GM18873 (cell line): ENCODE measurements at regions not wholly inside any gene's neighbourhood (a gene's known extent, or its start where the extent isn't known, plus 50 kb on each side); places are given as distances from the start of the nearest gene placed in this dataset.

Experiments used
- ATAC-seq: cut with Tn5 transposase; IDR thresholded peaks from one replicate; pipeline ENCODE4 v1.9.1; 2021; ENCODE audit warnings: mild to moderate bottlenecking, moderate library complexity, moderate number of reproducible peaks; ENCODE audit not compliant: unreplicated experiment, low FRiP score

DNA sequence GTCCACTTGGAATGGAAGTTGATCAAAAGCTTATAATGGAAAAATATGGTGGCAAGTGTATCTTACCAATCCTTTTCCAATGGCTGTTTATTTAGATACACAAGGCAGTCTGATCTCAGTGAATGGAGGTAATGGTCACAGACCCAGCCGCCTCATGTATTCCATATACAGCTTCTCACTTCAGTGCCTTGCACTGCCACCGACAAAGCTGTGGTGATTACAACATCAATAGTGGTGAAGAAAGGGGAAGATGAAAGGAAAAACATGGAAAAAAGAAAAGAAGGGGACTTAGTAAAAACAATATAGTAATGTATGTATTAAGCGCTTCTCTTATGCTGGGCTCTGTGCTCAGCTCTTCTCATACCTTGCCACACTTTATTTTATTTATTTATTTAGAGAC, 297.3 kb upstream of the RASA1 start:
- ATAC-seq: no peak

DNA sequence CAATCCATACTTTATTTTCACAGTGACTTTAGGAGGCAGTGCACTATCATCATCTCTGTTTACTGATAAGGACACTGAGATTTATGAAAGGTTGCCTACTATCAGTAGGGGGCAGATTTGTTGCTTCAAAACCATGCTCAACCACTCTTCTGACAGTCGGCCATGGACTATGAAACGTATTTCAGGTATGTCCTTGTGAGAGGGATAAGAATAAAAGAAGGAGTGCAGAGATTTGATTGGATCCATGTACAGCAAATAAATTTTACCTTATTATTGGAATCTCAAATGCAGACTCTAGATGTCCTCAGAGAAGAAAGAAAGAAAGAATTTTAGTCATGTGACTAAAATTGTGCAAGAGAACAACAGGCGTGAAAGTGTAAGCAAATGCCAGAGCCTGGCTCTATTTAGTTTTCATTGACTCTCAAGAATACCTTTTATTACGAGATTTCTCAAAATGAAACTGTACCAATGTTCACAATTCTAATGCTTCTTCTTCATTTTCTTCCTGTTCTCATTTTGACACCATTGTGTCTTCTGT, 296.6 kb upstream of the RASA1 start:
- no peak for ATAC-seq

- no peak for ATAC-seq
Observed at GRCh38 chr5:86974955-86975354, 292.7 kb upstream of the RASA1 start.

DNA sequence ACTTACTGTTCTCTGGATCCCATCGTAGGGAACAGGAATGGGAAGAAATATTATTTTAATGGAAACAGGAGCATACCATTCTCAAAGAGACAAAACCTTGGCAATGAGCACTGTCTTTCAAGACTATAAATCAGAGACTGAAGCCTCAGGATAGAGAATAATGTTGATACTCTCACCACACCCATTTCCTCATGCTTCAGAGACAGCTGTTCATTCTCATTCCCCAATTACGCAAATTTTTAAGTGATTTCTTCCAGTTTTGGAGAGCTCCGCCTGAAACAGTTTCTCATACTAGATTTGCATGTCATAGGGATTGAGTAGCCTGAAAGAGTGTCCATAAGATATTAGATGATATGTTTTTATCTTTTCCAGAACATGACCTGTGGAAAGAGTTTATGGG, 290.5 kb upstream of the RASA1 start:
- no peak for ATAC-seq

DNA sequence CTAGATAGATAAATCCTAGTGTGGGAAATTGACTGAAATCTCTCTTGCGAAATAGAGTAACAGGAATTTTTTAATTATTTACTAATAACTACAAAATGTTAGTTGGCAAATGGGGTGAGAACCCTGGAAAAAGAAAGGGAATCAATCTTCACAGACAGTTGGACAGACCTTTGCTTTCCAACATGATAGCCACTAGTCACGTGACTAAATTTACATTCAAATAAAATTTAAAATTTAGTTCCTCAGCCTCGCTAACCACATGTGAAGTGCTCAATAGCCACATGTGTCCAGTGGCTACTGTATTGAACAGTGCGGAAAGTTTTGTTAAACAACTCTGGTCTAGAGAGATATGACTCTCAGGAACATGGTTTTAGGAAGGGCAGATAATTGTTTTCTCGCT, 289.9 kb upstream of the RASA1 start:
- no peak for ATAC-seq

GRCh38 chr5:86979811-86980411, 287.8 kb upstream of the RASA1 start:
- no peak for ATAC-seq

DNA sequence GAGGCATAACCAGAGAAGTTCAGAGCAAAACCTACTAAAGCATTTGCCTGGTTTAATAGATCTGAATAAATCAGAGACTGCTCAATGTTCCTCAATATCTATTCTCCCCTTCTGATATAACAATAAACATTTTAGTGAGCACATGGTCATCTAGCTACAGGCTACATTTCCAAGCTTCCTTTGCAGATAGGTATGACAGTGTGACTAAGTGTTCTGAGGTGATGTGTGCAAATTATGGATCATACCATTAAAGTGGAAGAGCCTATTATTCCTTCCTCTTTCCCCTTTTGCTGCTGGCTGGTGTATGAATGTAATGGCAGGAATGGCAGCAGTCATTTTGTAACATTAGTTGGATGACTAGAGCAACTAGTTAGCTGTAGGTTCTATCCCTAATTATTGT, 285.8 kb upstream of the RASA1 start:
- ATAC-seq: no peak

DNA sequence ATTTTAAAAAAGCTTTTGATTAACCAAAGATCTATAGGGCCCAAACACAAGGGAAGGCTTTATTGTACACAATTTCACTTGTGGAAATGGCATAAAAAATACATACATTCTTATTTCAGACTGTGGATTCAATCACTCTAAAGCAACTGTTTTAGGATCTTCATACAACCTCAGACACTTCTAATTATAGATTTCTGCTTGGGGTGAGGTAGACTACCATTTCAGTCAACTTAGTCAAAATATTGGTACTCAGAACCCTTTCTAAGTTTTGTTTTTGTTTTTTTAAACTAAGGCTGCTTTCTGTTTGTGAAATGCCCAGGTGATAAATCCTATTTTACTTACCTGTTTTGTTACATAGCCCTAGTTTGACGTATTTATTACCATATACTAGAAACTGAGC, 284.5 kb upstream of the RASA1 start:
- ATAC-seq: no peak

GRCh38 chr5:86986837-86987236, 280.8 kb upstream of the RASA1 start:
- ATAC-seq: no peak

DNA sequence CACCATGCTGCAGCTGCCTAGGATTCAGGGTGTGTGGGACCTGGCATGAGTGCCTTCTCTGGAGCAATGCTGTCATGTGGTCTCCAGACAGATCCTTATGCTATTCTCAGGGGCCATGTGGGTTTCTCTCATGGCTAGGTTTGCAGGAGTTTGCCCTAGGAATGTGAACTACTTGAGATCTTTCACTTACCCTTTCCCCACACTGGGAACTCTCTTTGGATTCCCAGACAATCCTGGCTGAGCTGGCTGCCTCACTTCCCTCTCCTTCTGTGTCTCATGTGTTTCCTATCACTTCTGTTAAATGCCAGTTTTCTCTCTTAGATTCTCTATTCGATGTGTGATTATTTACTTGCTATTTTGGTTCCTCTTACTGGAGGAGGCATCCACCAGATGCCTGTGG, 270.2 kb upstream of the RASA1 start:
- no peak for ATAC-seq

GRCh38 chr5:86999951-87000350, 267.7 kb upstream of the RASA1 start:
- ATAC-seq: no peak

DNA sequence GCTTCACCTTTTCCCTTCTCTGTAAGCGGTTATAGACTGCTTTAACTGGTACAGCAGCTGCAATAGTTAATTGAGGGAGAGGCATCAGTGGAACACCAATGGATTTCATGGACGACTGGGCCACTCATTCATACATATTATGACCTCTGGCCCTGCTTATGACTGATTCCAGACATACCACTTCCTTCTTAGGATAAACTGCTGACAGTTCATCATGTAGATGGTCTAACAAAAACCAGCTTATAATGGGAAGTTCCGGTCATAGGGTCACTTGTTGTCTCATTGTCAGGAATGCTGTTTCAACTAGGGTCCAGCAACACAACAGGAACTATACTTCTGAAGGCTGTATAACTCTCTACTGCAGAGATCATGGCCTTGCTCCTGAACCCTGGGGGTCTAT, 265.2 kb upstream of the RASA1 start:
- no peak for ATAC-seq

DNA sequence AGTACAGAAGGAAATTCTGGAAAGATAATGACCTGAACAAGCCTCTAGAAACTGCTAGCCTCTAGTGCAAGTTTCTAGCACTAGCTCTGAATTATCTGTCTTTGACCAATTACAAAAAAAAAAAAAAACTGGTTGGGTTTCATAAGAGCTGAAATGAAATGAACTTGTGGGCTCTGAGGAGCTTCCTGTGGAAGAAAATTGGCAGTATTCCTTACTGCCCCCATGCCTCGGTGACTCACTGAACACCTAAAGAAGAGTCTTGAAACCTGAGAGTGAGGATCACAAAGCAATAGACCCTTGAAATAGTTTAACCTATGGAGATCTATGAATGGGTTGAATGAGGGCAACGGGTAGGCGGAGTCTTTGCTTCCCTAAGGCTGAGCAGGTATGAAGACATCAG, 263.6 kb upstream of the RASA1 start:
- ATAC-seq: no peak

DNA sequence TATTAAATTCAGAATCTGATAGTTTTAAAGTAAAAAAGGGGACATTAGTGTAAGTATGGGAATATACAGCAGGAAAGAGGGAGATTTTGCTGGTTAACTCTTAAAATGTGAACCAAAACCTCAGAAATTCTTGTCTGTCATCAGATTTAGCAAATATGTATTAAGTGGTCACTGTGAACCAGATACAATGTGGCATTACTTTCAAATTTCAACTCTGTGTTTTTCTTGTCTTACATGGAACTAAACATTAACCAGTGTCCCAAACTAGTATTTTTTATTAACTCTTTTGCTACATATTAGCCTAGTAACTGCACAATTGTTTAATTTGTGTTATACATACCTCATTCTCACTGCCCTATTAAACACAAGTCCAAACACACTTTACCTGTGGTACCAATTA, 259.9 kb upstream of the RASA1 start:
- no peak for ATAC-seq

GRCh38 chr5:87008751-87009560, 258.7 kb upstream of the RASA1 start:
- ATAC-seq: no peak

DNA sequence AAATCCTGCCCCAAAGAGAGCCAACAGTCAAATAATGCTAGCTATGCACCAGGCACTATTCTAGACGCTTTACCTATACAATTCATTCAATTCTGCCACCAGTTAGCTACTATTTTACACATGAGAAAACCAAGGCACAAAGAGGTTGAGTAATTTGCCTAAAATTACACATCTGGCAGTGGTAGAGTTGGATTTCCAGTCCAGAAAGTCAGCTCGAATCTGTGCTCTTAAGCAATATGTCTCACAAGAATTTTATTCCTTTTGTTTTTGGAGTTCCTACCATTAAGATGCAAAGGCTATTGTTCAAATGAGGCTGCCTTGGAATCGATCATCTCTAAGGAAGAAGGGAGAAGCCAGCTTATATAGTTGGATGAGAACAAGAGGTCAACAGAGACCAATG, 256.9 kb upstream of the RASA1 start:
- ATAC-seq: no peak

DNA sequence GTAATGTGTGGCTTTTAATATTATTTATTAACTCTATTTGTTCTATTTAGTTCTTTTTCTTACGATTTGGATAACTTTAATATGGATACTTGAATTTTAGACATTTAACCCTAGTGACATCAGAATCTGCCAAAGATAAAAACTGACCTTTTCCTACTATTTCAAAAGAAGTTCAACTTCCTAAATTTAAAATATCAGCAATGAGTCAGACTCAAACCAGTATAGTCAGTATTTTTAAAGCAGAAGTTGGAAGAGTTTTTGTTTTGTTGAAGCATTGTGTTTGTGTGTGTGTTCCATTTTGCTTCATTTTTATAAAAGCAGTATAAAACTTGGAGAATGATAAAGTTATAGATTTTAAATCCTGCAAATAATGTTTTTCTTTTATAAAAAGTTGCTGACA, 251.8 kb upstream of the RASA1 start:
- ATAC-seq: no peak

- ATAC-seq: peak; percentile 96
Observed at GRCh38 chr5:87020099-87020934, 247.4 kb upstream of the RASA1 start.

GRCh38 chr5:87022415-87022814, 245.3 kb upstream of the RASA1 start:
- ATAC-seq: no peak

DNA sequence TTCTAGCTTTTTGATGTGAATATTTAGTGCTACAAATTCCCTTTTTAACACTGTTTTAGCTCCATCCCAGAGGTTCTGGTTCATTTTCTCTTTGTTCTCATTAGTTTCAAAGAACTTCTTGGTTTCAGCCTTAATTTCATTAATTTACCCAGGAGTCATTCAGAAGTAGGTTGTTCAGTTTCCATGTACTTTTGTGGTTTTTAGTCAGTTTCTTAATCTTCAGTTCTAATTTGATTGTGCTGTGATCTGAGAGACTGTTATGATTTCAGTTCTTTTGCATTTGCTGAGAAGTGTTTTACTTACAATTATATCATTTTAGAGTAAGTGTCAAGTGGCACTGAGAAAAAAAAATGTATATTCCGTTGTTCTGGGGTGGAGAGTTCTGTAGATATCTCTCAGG, 240.1 kb upstream of the RASA1 start:
- ATAC-seq: no peak

DNA sequence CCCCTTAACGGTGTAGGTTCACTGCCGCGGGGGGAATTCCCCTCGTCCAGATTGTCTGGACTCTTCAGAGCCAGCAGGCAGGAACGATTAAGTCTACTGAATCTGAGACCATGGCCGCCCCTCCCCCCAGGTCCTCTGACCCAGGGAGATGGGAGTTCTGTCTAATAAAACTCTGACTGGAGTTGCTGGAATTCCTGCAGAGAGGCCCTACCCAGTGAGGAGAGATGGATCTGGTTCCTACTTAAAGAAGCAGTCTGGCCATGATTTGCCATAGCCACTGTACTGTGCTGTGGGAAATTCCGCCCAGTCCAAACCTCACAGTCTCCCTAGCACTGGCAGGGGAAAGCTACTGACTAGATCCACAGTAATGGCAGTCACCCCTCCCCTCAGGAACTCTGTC, 237.7 kb upstream of the RASA1 start:
- ATAC-seq: no peak
